ENCODE measurements at regions not wholly inside any gene's neighbourhood (a gene's known extent, or its start where the extent isn't known, plus 50 kb on each side); places are given as distances from the start of the nearest gene placed in this dataset.

GRCh38 chr7:101680406-101681145 is 51.5 kb upstream of the MYL10 start:
- TF ChIP-seq SP1 (IDR thresholded peaks at IDR 0.05; ENCODE audit: low read depth, low read length) (no peak), POLR2AphosphoS5 (IDR thresholded peaks at IDR 0.05; ENCODE audit: low read depth, low read length) (no peak), BACH1 (IDR thresholded peaks at IDR 0.05; ENCODE audit: low read length) (no peak), SIX5 (IDR thresholded peaks at IDR 0.05; ENCODE audit: low read depth, low read length) (no peak), JUND (IDR thresholded peaks at IDR 0.05; ENCODE audit: low read length) (no peak), PHF8 (conservative IDR thresholded peaks at IDR 0.05; ENCODE audit: low read depth, low read length) (no peak), TEAD4 (IDR thresholded peaks at IDR 0.05; ENCODE audit: low read depth, low read length) (no peak), CBX5 (IDR thresholded peaks at IDR 0.05; ENCODE audit: low read depth, low read length) (no peak), BRCA1 (IDR thresholded peaks at IDR 0.05; ENCODE audit: low read depth, low read length) (no peak), EP300 (IDR thresholded peaks at IDR 0.05; ENCODE audit: borderline replicate concordance in 1 of 2, low read depth in 2 of 2, low read length in 2 of 2) (no peak), EZH2 (IDR thresholded peaks at IDR 0.05; ENCODE audit: low read depth, low read length, severe bottlenecking) (no peak), GABPA (IDR thresholded peaks at IDR 0.05; ENCODE audit: borderline replicate concordance, insufficient read depth, low read length) (no peak)
- TF ChIP-seq, protein P1, sequence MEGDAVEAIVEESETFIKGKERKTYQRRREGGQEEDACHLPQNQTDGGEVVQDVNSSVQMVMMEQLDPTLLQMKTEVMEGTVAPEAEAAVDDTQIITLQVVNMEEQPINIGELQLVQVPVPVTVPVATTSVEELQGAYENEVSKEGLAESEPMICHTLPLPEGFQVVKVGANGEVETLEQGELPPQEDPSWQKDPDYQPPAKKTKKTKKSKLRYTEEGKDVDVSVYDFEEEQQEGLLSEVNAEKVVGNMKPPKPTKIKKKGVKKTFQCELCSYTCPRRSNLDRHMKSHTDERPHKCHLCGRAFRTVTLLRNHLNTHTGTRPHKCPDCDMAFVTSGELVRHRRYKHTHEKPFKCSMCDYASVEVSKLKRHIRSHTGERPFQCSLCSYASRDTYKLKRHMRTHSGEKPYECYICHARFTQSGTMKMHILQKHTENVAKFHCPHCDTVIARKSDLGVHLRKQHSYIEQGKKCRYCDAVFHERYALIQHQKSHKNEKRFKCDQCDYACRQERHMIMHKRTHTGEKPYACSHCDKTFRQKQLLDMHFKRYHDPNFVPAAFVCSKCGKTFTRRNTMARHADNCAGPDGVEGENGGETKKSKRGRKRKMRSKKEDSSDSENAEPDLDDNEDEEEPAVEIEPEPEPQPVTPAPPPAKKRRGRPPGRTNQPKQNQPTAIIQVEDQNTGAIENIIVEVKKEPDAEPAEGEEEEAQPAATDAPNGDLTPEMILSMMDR (IDR thresholded peaks at IDR 0.05; ENCODE audit: control extremely low read depth in 1 of 3, insufficient read depth in 1 of 3, low read depth in 1 of 3, low read length in 3 of 3), result no peak
- TF ChIP-seq, protein P2, sequence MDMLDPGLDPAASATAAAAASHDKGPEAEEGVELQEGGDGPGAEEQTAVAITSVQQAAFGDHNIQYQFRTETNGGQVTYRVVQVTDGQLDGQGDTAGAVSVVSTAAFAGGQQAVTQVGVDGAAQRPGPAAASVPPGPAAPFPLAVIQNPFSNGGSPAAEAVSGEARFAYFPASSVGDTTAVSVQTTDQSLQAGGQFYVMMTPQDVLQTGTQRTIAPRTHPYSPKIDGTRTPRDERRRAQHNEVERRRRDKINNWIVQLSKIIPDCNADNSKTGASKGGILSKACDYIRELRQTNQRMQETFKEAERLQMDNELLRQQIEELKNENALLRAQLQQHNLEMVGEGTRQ (IDR thresholded peaks at IDR 0.05; ENCODE audit: low read length), result no peak
